ENCODE measurements at regions not wholly inside any gene's neighbourhood (a gene's known extent, or its start where the extent isn't known, plus 50 kb on each side); places are given as distances from the start of the nearest gene placed in this dataset.

DNA sequence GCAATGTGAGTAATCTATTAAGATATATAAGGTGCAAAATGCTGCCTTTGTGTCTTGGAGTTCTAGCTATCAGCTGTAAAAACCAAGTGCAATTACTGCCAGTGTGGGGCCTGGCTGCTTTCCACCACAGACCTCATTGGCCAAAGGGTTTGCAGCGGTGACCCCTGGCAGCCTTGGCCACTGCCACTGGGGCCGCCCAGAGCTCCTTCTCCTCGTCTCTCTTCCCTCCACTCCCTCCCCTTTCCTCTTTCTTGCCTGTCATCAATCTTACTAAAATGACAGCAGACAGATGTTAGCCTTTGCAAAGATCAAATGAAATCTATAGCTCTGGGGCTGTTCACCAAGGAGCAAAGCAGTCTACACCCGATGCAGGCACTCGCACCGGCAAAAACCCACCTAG, 986.3 kb downstream of the BCL11A start:
- H3K4me2 ChIP-seq (ENCODE audit: low read length): no peak overlapping the region
- no peaks in the 10 kb centered on the region for H3K27me3 ChIP-seq (ENCODE audit: insufficient read depth, low read depth, low read length)
- no peaks in the 10 kb centered on the region for H3K9me3 ChIP-seq (ENCODE audit: low read length)
- no peak overlapping the region for H3K27ac ChIP-seq (ENCODE audit: low read length)
- H3K9me2 ChIP-seq (ENCODE audit: insufficient read depth, low read length): no peaks in the 10 kb centered on the region
- H3F3A ChIP-seq (ENCODE audit: insufficient read depth, low read length, poor library complexity, severe bottlenecking): no peaks in the 10 kb centered on the region
- H3K79me2 ChIP-seq (replicated peaks; ENCODE audit: insufficient read depth, low read length): no peaks in the 10 kb centered on the region
- H3K36me3 ChIP-seq (ENCODE audit: insufficient read depth, low read length): no peaks in the 10 kb centered on the region
- H4K20me1 ChIP-seq (ENCODE audit: insufficient read depth): no peaks in the 10 kb centered on the region
- TF ChIP-seq EP300 (conservative IDR thresholded peaks at IDR 0.05; ENCODE audit: poor library complexity, severe bottlenecking) (no peak), MXI1 (conservative IDR thresholded peaks at IDR 0.05; ENCODE audit: poor library complexity, severe bottlenecking) (no peak), TAF1 (IDR thresholded peaks at IDR 0.05; ENCODE audit: low read depth) (no peak)
- H2AFZ ChIP-seq (ENCODE audit: low read depth, low read length): no peak overlapping the region
- no peak overlapping the region for H3K9ac ChIP-seq (ENCODE audit: low read length)
- no peak overlapping the region for H3K4me3 ChIP-seq (ENCODE audit: low read length)

DNA sequence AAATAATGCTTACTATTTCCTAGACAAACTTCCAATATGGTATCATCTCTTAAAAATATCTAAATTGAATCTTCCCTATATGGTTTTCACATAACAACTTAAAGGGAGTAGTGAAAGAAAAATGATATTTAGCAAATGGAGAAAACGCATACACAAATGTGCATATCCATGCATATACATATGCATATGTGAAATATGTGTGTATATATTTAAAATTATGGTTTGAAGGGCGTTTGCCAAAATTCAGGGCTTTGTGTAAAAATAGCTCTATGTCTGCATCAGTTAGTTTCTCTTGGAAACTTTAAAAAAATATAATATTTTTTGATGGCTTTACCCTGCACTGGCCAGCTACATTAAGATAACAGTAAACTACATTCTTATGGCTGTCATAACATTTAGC, 986.7 kb downstream of the BCL11A start:
- Histone ChIP-seq H3K36me3 (ENCODE audit: insufficient read depth, low read length) (no peaks in the 10 kb centered on the region), H3K9me2 (ENCODE audit: insufficient read depth, low read length) (no peaks in the 10 kb centered on the region), H3K4me2 (ENCODE audit: low read length) (no peak overlapping the region), H3K9ac (ENCODE audit: low read length) (no peak overlapping the region), H2AFZ (ENCODE audit: low read depth, low read length) (no peak overlapping the region), H3K27ac (ENCODE audit: low read length) (no peak overlapping the region), H3F3A (ENCODE audit: insufficient read depth, low read length, poor library complexity, severe bottlenecking) (no peaks in the 10 kb centered on the region), H3K9me3 (ENCODE audit: low read length) (no peaks in the 10 kb centered on the region), H4K20me1 (ENCODE audit: insufficient read depth) (no peaks in the 10 kb centered on the region), H3K79me2 (replicated peaks; ENCODE audit: insufficient read depth, low read length) (no peaks in the 10 kb centered on the region), H3K27me3 (ENCODE audit: insufficient read depth, low read depth, low read length) (no peaks in the 10 kb centered on the region), H3K4me3 (ENCODE audit: low read length) (no peak overlapping the region)
- TF ChIP-seq MXI1 (conservative IDR thresholded peaks at IDR 0.05; ENCODE audit: poor library complexity, severe bottlenecking) (no peak), RAD21 (conservative IDR thresholded peaks at IDR 0.05) (no peak), TAF1 (IDR thresholded peaks at IDR 0.05; ENCODE audit: low read depth) (no peak), SMC3 (conservative IDR thresholded peaks at IDR 0.05; ENCODE audit: poor library complexity) (no peak), EP300 (conservative IDR thresholded peaks at IDR 0.05; ENCODE audit: poor library complexity, severe bottlenecking) (no peak), EZH2 (IDR thresholded peaks at IDR 0.05; ENCODE audit: borderline replicate concordance, insufficient read depth, low read length, poor library complexity, severe bottlenecking) (no peak), POLR2AphosphoS5 (IDR thresholded peaks at IDR 0.05) (no peak)
- TF ChIP-seq, protein P1, sequence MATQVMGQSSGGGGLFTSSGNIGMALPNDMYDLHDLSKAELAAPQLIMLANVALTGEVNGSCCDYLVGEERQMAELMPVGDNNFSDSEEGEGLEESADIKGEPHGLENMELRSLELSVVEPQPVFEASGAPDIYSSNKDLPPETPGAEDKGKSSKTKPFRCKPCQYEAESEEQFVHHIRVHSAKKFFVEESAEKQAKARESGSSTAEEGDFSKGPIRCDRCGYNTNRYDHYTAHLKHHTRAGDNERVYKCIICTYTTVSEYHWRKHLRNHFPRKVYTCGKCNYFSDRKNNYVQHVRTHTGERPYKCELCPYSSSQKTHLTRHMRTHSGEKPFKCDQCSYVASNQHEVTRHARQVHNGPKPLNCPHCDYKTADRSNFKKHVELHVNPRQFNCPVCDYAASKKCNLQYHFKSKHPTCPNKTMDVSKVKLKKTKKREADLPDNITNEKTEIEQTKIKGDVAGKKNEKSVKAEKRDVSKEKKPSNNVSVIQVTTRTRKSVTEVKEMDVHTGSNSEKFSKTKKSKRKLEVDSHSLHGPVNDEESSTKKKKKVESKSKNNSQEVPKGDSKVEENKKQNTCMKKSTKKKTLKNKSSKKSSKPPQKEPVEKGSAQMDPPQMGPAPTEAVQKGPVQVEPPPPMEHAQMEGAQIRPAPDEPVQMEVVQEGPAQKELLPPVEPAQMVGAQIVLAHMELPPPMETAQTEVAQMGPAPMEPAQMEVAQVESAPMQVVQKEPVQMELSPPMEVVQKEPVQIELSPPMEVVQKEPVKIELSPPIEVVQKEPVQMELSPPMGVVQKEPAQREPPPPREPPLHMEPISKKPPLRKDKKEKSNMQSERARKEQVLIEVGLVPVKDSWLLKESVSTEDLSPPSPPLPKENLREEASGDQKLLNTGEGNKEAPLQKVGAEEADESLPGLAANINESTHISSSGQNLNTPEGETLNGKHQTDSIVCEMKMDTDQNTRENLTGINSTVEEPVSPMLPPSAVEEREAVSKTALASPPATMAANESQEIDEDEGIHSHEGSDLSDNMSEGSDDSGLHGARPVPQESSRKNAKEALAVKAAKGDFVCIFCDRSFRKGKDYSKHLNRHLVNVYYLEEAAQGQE (IDR thresholded peaks at IDR 0.05; ENCODE audit: borderline replicate concordance): no peak
- TF ChIP-seq, protein P2, sequence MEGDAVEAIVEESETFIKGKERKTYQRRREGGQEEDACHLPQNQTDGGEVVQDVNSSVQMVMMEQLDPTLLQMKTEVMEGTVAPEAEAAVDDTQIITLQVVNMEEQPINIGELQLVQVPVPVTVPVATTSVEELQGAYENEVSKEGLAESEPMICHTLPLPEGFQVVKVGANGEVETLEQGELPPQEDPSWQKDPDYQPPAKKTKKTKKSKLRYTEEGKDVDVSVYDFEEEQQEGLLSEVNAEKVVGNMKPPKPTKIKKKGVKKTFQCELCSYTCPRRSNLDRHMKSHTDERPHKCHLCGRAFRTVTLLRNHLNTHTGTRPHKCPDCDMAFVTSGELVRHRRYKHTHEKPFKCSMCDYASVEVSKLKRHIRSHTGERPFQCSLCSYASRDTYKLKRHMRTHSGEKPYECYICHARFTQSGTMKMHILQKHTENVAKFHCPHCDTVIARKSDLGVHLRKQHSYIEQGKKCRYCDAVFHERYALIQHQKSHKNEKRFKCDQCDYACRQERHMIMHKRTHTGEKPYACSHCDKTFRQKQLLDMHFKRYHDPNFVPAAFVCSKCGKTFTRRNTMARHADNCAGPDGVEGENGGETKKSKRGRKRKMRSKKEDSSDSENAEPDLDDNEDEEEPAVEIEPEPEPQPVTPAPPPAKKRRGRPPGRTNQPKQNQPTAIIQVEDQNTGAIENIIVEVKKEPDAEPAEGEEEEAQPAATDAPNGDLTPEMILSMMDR (IDR thresholded peaks at IDR 0.05; ENCODE audit: poor library complexity, severe bottlenecking): no peak

DNA sequence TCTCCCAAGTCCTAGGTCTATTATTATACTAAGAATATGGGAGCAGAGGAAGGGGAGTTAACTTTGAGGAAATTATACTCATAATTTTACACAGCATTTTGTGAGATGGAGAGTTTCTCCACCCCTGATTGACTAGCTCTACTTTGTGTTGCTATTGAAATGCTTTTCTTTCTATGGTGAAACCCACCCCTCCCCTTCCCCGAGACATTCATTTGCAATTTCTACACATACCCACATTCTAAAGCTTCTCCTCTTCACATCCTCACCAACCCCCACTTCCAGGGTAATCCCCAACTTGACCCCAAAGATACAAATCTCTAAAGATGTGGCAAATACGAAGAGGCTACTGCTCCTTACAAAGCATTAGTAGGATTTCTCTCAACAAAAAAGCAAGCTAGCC, 992.2 kb downstream of the BCL11A start:
- no peaks in the 10 kb centered on the region for H3K36me3 ChIP-seq (ENCODE audit: insufficient read depth, low read length)
- H2AFZ ChIP-seq (ENCODE audit: low read depth, low read length): no peak overlapping the region

More for the DNA sequence above, 992.2 kb downstream of the BCL11A start:
- H3K9ac ChIP-seq (ENCODE audit: low read length): no peak overlapping the region
- no peaks in the 10 kb centered on the region for H3K9me2 ChIP-seq (ENCODE audit: insufficient read depth, low read length)
- H3K4me2 ChIP-seq (ENCODE audit: low read length): no peak overlapping the region
- no peaks in the 10 kb centered on the region for H3K27me3 ChIP-seq (ENCODE audit: insufficient read depth, low read depth, low read length)
- no peaks in the 10 kb centered on the region for H4K20me1 ChIP-seq (ENCODE audit: insufficient read depth)
- no peaks in the 10 kb centered on the region for H3F3A ChIP-seq (ENCODE audit: insufficient read depth, low read length, poor library complexity, severe bottlenecking)
- no peak overlapping the region for H3K4me3 ChIP-seq (ENCODE audit: low read length)
- no peaks in the 10 kb centered on the region for H3K9me3 ChIP-seq (ENCODE audit: low read length)
- no peak overlapping the region for H3K27ac ChIP-seq (ENCODE audit: low read length)
- TF ChIP-seq, protein P2 (IDR thresholded peaks at IDR 0.05; ENCODE audit: poor library complexity, severe bottlenecking): no peak
- no peak for TF ChIP-seq EZH2 (IDR thresholded peaks at IDR 0.05; ENCODE audit: borderline replicate concordance, insufficient read depth, low read length, poor library complexity, severe bottlenecking)
- no peak for TF ChIP-seq RAD21 (conservative IDR thresholded peaks at IDR 0.05)
- no peak for TF ChIP-seq MXI1 (conservative IDR thresholded peaks at IDR 0.05; ENCODE audit: poor library complexity, severe bottlenecking)
- TF ChIP-seq POLR2AphosphoS5 (IDR thresholded peaks at IDR 0.05): no peak
- TF ChIP-seq SMC3 (conservative IDR thresholded peaks at IDR 0.05; ENCODE audit: poor library complexity): no peak
- TF ChIP-seq, protein P1 (IDR thresholded peaks at IDR 0.05; ENCODE audit: borderline replicate concordance): no peak
- TF ChIP-seq TAF1 (IDR thresholded peaks at IDR 0.05; ENCODE audit: low read depth): no peak
- TF ChIP-seq EP300 (conservative IDR thresholded peaks at IDR 0.05; ENCODE audit: poor library complexity, severe bottlenecking): no peak
- H3K79me2 ChIP-seq (replicated peaks; ENCODE audit: insufficient read depth, low read length): no peaks in the 10 kb centered on the region
